K562 (cell line): ENCODE measurements at regions not wholly inside any gene's neighbourhood (a gene's known extent, or its start where the extent isn't known, plus 50 kb on each side); places are given as distances from the start of the nearest gene placed in this dataset.

Source experiments
- ATAC-seq: fragments of 200-7000 bp; cut with Tn5 transposase; 3 replicates; pipeline ENCODE4 v1.9.1; 2020; ENCODE audit warnings: moderate library complexity
- BruUV-seq: library from RNA; stranded (reverse); fragments of 400-500 nt; replicated peaks from 2 replicates; lab custom pipeline; 2021; lab: Mats Ljungman, UMichigan
- CTCF ChIA-PET: fragments of 300-600 bp; formaldehyde crosslinking; extraction: SDS; loops from one replicate; lab custom pipeline; 2021; ENCODE audit warnings: low intra/inter-chr PET ratio; lab: Yijun Ruan, JAX
- POLR2A ChIA-PET: fragments of 300-600, 350-650 bp; sonication (Branson Sonifier 250); formaldehyde crosslinking; extraction: SDS; loops from one replicate; lab custom pipeline; 2021; ENCODE audit warnings: antibody characterized with exemption, inconsistent platforms; lab: Yijun Ruan, JAX
- DNase-seq, 4 experiments: peaks; one replicate each; pipeline versions ENCODE4 v3.0.0 to v3.0.0-alpha.2; 2011 to 2018; ENCODE audit warnings: low spot score in 3 of 4, mixed read lengths in 3 of 4; ENCODE audit errors: extremely low read depth in 1 of 4
- FAIRE-seq: peaks from 2 replicates; lab custom pipeline; 2011; peaks lifted over from hg19 to GRCh38; lab: Jason Lieb, UNC
- H2AFZ ChIP-seq: 2 replicates; pipeline ENCODE4 v1.6.0; 2011; ENCODE audit warnings: low read depth, low read length, control low read depth, inconsistent platforms
- H3K27ac ChIP-seq: fragments of 200-600 bp; 3 replicates; pipeline ENCODE4 v1.8.0; 2011; ENCODE audit warnings: low read depth, mild to moderate bottlenecking, control low read depth, inconsistent platforms, low read length, moderate library complexity, mixed read lengths; ENCODE audit errors: extremely low read depth
- H3K27me3 ChIP-seq, 2 experiments: fragments of 300-600 bp in 1 of 2; 2 replicates in 1 of 2; 3 replicates in 1 of 2; pipeline versions ENCODE4 v1.6.0 to v1.8.0; 2011; ENCODE audit warnings: inconsistent platforms in 2 of 2, low read length in 2 of 2, mild to moderate bottlenecking in 1 of 2, mixed read lengths in 1 of 2, moderate library complexity in 1 of 2; ENCODE audit not compliant: control insufficient read depth in 2 of 2, insufficient read depth in 2 of 2
- H3K36me3 ChIP-seq: fragments of 300-600 bp; 3 replicates; pipeline ENCODE4 v1.8.0; 2011; ENCODE audit warnings: mild to moderate bottlenecking, low read length, inconsistent platforms; ENCODE audit not compliant: control insufficient read depth, insufficient read depth
- H3K4me1 ChIP-seq, 2 experiments: fragments of 200-600 bp in 1 of 2; replicated peaks in 1 of 2; 2 replicates in 1 of 2; 3 replicates in 1 of 2; pipeline versions ENCODE4 v1.5.1 to v1.8.0; 2011; ENCODE audit warnings: inconsistent platforms in 2 of 2, low read length in 2 of 2, mild to moderate bottlenecking in 1 of 2, mixed read lengths in 1 of 2, moderate library complexity in 1 of 2; ENCODE audit not compliant: control insufficient read depth in 2 of 2, insufficient read depth in 2 of 2
- H3K4me2 ChIP-seq: 2 replicates; pipeline ENCODE4 v1.6.1; 2011; ENCODE audit warnings: low read length, control low read depth, inconsistent platforms, mixed read lengths; ENCODE audit not compliant: insufficient read depth
- H3K4me3 ChIP-seq: fragments of 200-600 bp; sonication (generic), shearing (Covaris generic); 2 replicates; pipeline ENCODE4 v1.5.1; 2016; ENCODE audit warnings: control low read depth, inconsistent platforms
- H3K79me2 ChIP-seq: fragments of 200-600 bp; 3 replicates; pipeline ENCODE4 v1.8.0; 2011; ENCODE audit warnings: low read length, inconsistent platforms; ENCODE audit not compliant: control insufficient read depth, insufficient read depth
- H3K9ac ChIP-seq, 2 experiments: 2 replicates each; pipeline versions ENCODE4 v1.6.0 to v1.6.1; 2011; ENCODE audit warnings: low read depth in 2 of 2, low read length in 2 of 2, control low read depth in 1 of 2, inconsistent platforms in 1 of 2, mild to moderate bottlenecking in 1 of 2, mixed read lengths in 1 of 2; ENCODE audit not compliant: insufficient read depth in 1 of 2
- H3K9me1 ChIP-seq: one replicate; pipeline ENCODE4 v1.6.0; 2011; ENCODE audit warnings: inconsistent platforms, mild to moderate bottlenecking, low read length, moderate library complexity; ENCODE audit not compliant: control insufficient read depth, insufficient read depth
- H3K9me3 ChIP-seq: replicated peaks from 2 replicates; pipeline ENCODE4 v1.5.1; 2011; ENCODE audit warnings: low read depth, low read length, inconsistent platforms; ENCODE audit not compliant: control insufficient read depth, insufficient read depth
- H4K20me1 ChIP-seq: replicated peaks from 2 replicates; pipeline ENCODE4 v1.6.1; 2011; ENCODE audit warnings: low read length, inconsistent platforms, mixed read lengths; ENCODE audit not compliant: control insufficient read depth, insufficient read depth
- NCOR1 ChIP-seq: fragments of 450-650 bp; IDR thresholded peaks from 2 replicates; pipeline ENCODE4 v1.6.1; 2016; ENCODE audit warnings: mild to moderate bottlenecking, moderate library complexity
- NONO ChIP-seq, 2 experiments: fragments of 200-400 bp in 1 of 2; fragments of 450-650 bp in 1 of 2; formaldehyde crosslinking in 1 of 2; IDR thresholded peaks; 2 replicates each; pipeline ENCODE4 v1.6.1; 2017; ENCODE audit warnings: low read depth in 2 of 2, mild to moderate bottlenecking in 2 of 2, moderate library complexity in 2 of 2, low read length in 1 of 2
- PML ChIP-seq: IDR thresholded peaks from 2 replicates; pipeline ENCODE4 v1.6.1; 2012; ENCODE audit warnings: low read length, inconsistent platforms
- POLR2A ChIP-seq: fragments of 450-650 bp; conservative IDR thresholded peaks from 2 replicates; pipeline ENCODE4 v1.6.1; 2016
- POLR2AphosphoS5 ChIP-seq: IDR thresholded peaks from 2 replicates; pipeline ENCODE4 v1.6.1; 2011; ENCODE audit warnings: mild to moderate bottlenecking, low read depth, low read length, moderate library complexity; ENCODE audit not compliant: control insufficient read depth, insufficient read depth
- RBFOX2 ChIP-seq: fragments of 200-400 bp; formaldehyde crosslinking; IDR thresholded peaks from 2 replicates; pipeline ENCODE4 v1.6.1; 2017; ENCODE audit warnings: low read depth, mild to moderate bottlenecking, low read length, moderate library complexity
- SUPT5H ChIP-seq: fragments of 450-650 bp; IDR thresholded peaks from 2 replicates; pipeline ENCODE4 v1.6.1; 2016
- TBP ChIP-seq: optimal IDR thresholded peaks from 2 replicates; pipeline ENCODE3; 2011; ENCODE audit warnings: low read depth, low read length, improper control_type of control experiment
- ZC3H8 ChIP-seq: fragments of 450-650 bp; IDR thresholded peaks from 2 replicates; pipeline ENCODE4 v1.6.1; 2017
- WGBS: fragments of 100-300 bp; shearing (Covaris generic); methylation state at CpG from one replicate; pipeline ENCODE4 v1.1.6; 2016; ENCODE audit warnings: low coverage, mixed read lengths; ENCODE audit not compliant: insufficient coverage; ENCODE audit errors: missing lambda C conversion rate; 5-methylcytosine and 5-hydroxymethylcytosine counted together
- in situ Hi-C: fragments of 300-500 bp; cut with MboI; formaldehyde crosslinking; loops from 4 replicates; pipeline ENCODE4 v1.15.0; 2018; ENCODE audit warnings: inconsistent platforms, mixed read lengths
- intact Hi-C: fragments of 100-400 bp; cut with micrococcal nuclease; formaldehyde crosslinking; loops from 2 replicates; pipeline ENCODE4 v1.14.2; 2022
- TF ChIP-seq, protein P1 (sequence below), 2 experiments: fragments of 150-350 bp in 1 of 2; IDR thresholded peaks; 2 replicates each; pipeline ENCODE4 v1.6.1; 2012 to 2016; ENCODE audit warnings: low read depth in 2 of 2, low read length in 2 of 2, mild to moderate bottlenecking in 1 of 2, moderate library complexity in 1 of 2
- TF ChIP-seq, protein P2 (sequence below), 2 experiments: fragments of 450-650 bp in 1 of 2; IDR thresholded peaks; 2 replicates each; pipeline ENCODE4 v1.6.1; 2011 to 2017; ENCODE audit warnings: low read depth in 2 of 2, antibody characterized with exemption in 1 of 2, borderline replicate concordance in 1 of 2, low read length in 1 of 2, mild to moderate bottlenecking in 1 of 2, mixed read lengths in 1 of 2; ENCODE audit not compliant: control insufficient read depth in 1 of 2
- TF ChIP-seq, protein P3 (sequence below): sonication (generic); formaldehyde crosslinking; IDR thresholded peaks from 2 replicates; pipeline ENCODE4 v1.8.0; 2022; ENCODE audit warnings: mild to moderate bottlenecking, missing genetic modification reagents, borderline replicate concordance

- intact Hi-C loops, result no loop called here
- Histone ChIP-seq H3K9ac (no peak overlapping the region), H3K36me3 (peaks cover 14% of the 10 kb centered on the region)
- no peak for DNase-seq
- TF ChIP-seq, protein P1, sequence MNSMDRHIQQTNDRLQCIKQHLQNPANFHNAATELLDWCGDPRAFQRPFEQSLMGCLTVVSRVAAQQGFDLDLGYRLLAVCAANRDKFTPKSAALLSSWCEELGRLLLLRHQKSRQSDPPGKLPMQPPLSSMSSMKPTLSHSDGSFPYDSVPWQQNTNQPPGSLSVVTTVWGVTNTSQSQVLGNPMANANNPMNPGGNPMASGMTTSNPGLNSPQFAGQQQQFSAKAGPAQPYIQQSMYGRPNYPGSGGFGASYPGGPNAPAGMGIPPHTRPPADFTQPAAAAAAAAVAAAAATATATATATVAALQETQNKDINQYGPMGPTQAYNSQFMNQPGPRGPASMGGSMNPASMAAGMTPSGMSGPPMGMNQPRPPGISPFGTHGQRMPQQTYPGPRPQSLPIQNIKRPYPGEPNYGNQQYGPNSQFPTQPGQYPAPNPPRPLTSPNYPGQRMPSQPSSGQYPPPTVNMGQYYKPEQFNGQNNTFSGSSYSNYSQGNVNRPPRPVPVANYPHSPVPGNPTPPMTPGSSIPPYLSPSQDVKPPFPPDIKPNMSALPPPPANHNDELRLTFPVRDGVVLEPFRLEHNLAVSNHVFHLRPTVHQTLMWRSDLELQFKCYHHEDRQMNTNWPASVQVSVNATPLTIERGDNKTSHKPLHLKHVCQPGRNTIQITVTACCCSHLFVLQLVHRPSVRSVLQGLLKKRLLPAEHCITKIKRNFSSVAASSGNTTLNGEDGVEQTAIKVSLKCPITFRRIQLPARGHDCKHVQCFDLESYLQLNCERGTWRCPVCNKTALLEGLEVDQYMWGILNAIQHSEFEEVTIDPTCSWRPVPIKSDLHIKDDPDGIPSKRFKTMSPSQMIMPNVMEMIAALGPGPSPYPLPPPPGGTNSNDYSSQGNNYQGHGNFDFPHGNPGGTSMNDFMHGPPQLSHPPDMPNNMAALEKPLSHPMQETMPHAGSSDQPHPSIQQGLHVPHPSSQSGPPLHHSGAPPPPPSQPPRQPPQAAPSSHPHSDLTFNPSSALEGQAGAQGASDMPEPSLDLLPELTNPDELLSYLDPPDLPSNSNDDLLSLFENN (IDR thresholded peaks at IDR 0.05; ENCODE audit: low read depth in 2 of 2, low read length in 2 of 2), result no peak
- peak; percentile 78 for TF ChIP-seq TBP
- TF ChIP-seq, protein P2, sequence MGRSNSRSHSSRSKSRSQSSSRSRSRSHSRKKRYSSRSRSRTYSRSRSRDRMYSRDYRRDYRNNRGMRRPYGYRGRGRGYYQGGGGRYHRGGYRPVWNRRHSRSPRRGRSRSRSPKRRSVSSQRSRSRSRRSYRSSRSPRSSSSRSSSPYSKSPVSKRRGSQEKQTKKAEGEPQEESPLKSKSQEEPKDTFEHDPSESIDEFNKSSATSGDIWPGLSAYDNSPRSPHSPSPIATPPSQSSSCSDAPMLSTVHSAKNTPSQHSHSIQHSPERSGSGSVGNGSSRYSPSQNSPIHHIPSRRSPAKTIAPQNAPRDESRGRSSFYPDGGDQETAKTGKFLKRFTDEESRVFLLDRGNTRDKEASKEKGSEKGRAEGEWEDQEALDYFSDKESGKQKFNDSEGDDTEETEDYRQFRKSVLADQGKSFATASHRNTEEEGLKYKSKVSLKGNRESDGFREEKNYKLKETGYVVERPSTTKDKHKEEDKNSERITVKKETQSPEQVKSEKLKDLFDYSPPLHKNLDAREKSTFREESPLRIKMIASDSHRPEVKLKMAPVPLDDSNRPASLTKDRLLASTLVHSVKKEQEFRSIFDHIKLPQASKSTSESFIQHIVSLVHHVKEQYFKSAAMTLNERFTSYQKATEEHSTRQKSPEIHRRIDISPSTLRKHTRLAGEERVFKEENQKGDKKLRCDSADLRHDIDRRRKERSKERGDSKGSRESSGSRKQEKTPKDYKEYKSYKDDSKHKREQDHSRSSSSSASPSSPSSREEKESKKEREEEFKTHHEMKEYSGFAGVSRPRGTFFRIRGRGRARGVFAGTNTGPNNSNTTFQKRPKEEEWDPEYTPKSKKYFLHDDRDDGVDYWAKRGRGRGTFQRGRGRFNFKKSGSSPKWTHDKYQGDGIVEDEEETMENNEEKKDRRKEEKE (IDR thresholded peaks at IDR 0.05; ENCODE audit: borderline replicate concordance in 1 of 2, control insufficient read depth in 1 of 2, low read depth in 2 of 2, low read length in 1 of 2), result 0 out of 4 replicates have a peak, but pooled peaks of 1 of the 2 experiments have one; percentile 72
- TF ChIP-seq, protein P3, sequence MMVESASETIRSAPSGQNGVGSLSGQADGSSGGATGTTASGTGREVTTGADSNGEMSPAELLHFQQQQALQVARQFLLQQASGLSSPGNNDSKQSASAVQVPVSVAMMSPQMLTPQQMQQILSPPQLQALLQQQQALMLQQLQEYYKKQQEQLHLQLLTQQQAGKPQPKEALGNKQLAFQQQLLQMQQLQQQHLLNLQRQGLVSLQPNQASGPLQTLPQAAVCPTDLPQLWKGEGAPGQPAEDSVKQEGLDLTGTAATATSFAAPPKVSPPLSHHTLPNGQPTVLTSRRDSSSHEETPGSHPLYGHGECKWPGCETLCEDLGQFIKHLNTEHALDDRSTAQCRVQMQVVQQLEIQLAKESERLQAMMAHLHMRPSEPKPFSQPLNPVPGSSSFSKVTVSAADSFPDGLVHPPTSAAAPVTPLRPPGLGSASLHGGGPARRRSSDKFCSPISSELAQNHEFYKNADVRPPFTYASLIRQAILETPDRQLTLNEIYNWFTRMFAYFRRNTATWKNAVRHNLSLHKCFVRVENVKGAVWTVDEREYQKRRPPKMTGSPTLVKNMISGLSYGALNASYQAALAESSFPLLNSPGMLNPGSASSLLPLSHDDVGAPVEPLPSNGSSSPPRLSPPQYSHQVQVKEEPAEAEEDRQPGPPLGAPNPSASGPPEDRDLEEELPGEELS (CRISPR knock-in tag), result no peak
- peak; percentile 74; the same call in 1 of the 2 replicates for TF ChIP-seq PML
- TF ChIP-seq NCOR1, result no peak
- TF ChIP-seq POLR2AphosphoS5, result peak; percentile 69; the same call in 1 of the 2 replicates
- TF ChIP-seq SUPT5H, result peak; percentile 49
- TF ChIP-seq POLR2A, result peak; percentile 83
- peak; percentile 41; the same call in 1 of the 2 replicates for TF ChIP-seq RBFOX2
- TF ChIP-seq NONO (IDR thresholded peaks at IDR 0.05; ENCODE audit: low read depth in 2 of 2, low read length in 1 of 2), result 0 out of 4 replicates have a peak, but pooled peaks of 1 of the 2 experiments have one; percentile 11
- TF ChIP-seq ZC3H8, result no peak
- TF ChIP-seq, all 486 proteins: peak for 8
- Histone ChIP-seq H3K9me3 (peaks cover 3% of the 10 kb centered on the region; the same call in 1 of the 2 replicates), H4K20me1 (no peaks in the 10 kb centered on the region; the same call in 1 of the 2 replicates), H3K4me2 (no peak overlapping the region), H3K79me2 (no peaks in the 10 kb centered on the region; the same call in 2 of the 3 replicates), H3K4me1 (no peaks in the 10 kb centered on the region), H3K27me3 (no peaks in the 10 kb centered on the region), H3K4me3 (no peak overlapping the region), H3K27ac (no peak overlapping the region), H3K9me1 (no peaks in the 10 kb centered on the region), H2AFZ (no peak overlapping the region)
- no peak for ATAC-seq
- TSS peak; percentile 99 for BruUV-seq
- FAIRE-seq, result no peak
- WGBS, result 31% methylated on average over 1 of the region's 1 CpG
- in situ Hi-C loops, result no loop called here
- ChIA-PET CTCF (no interaction called here), POLR2A (interaction anchor here (1.4 kb wide), 1 partner anchor 13 kb away, joined by 5 read pairs; no protein-coding TSS in a partner anchor)
These were observed 439.1 kb downstream of the XYLT1 start for GRCh38 chr16:17031484-17032268.
